Endothelial cell of umbilical vein (primary cell): ENCODE measurements at regions not wholly inside any gene's neighbourhood (a gene's known extent, or its start where the extent isn't known, plus 50 kb on each side); places are given as distances from the start of the nearest gene placed in this dataset.

ENCODE experiments used
- BruUV-seq: library from RNA; stranded (reverse); fragments of 400-500 nt; replicated peaks from 2 replicates; lab custom pipeline; 2021; lab: Mats Ljungman, UMichigan
- CTCF ChIA-PET: fragments of 300-600, 350-600 bp; sonication (Branson Sonifier 250); formaldehyde crosslinking; loops from one replicate; lab custom pipeline; 2021; ENCODE audit warnings: antibody characterized with exemption, inconsistent platforms; lab: Charles Lee
- POLR2A ChIA-PET: fragments of 300-600, 350-600 bp; sonication (Branson Sonifier 250); formaldehyde crosslinking; loops from one replicate; lab custom pipeline; 2021; ENCODE audit warnings: antibody characterized with exemption, inconsistent platforms; lab: Charles Lee
- DNase-seq: peaks from one replicate; pipeline ENCODE4 v3.0.0-alpha.2; 2011; ENCODE audit warnings: low read depth, low spot score
- FAIRE-seq: peaks from 2 replicates; lab custom pipeline; 2011; peaks lifted over from hg19 to GRCh38; lab: Jason Lieb, UNC
- H2AFZ ChIP-seq: 2 replicates; pipeline ENCODE4 v1.6.0; 2012; ENCODE audit warnings: low read depth, low read length, control low read depth, inconsistent platforms
- H3K27ac ChIP-seq: 2 replicates; pipeline ENCODE4 v1.5.1; 2011; ENCODE audit warnings: low read depth, mild to moderate bottlenecking, control low read depth, low read length, moderate library complexity; ENCODE audit not compliant: insufficient read depth
- H3K27me3 ChIP-seq, 2 experiments: 2 replicates each; pipeline versions ENCODE4 v1.6.0 to v1.6.1; 2011; ENCODE audit warnings: low read length in 2 of 2, mixed read lengths in 1 of 2; ENCODE audit not compliant: control insufficient read depth in 2 of 2, insufficient read depth in 2 of 2
- H3K36me3 ChIP-seq, 2 experiments: 2 replicates in 1 of 2; 3 replicates in 1 of 2; pipeline ENCODE4 v1.5.1; 2011; ENCODE audit warnings: low read length in 2 of 2, mild to moderate bottlenecking in 1 of 2, moderate library complexity in 1 of 2; ENCODE audit not compliant: control insufficient read depth in 2 of 2, insufficient read depth in 2 of 2; ENCODE audit errors: extremely low read depth in 1 of 2
- H3K4me1 ChIP-seq: 3 replicates; pipeline ENCODE4 v1.5.1; 2011; ENCODE audit warnings: mild to moderate bottlenecking, low read length; ENCODE audit not compliant: control insufficient read depth, insufficient read depth; ENCODE audit errors: extremely low read depth
- H3K4me2 ChIP-seq: 2 replicates; pipeline ENCODE4 v1.6.1; 2011; ENCODE audit warnings: low read length, control low read depth, mixed read lengths; ENCODE audit not compliant: insufficient read depth
- H3K4me3 ChIP-seq, 3 experiments: fragments of 200-600 bp in 1 of 3; sonication (generic), shearing (Covaris generic) in 1 of 3; replicated peaks in 1 of 3; 2 replicates each; pipeline ENCODE4 v1.5.1; 2011 to 2016; ENCODE audit warnings: control low read depth in 3 of 3, low read length in 3 of 3, mild to moderate bottlenecking in 2 of 3, inconsistent platforms in 1 of 3, low read depth in 1 of 3, moderate library complexity in 1 of 3; ENCODE audit not compliant: insufficient read depth in 1 of 3
- H3K79me2 ChIP-seq: 2 replicates; pipeline ENCODE4 v1.6.0; 2012; ENCODE audit warnings: low read length, inconsistent platforms; ENCODE audit not compliant: control insufficient read depth, insufficient read depth
- H3K9ac ChIP-seq: replicated peaks from 2 replicates; pipeline ENCODE3; 2011; ENCODE audit warnings: low read length, control low read depth; ENCODE audit not compliant: insufficient read depth; ENCODE audit errors: extremely low read depth
- H3K9me1 ChIP-seq: replicated peaks from 3 replicates; pipeline ENCODE4 v1.6.0; 2011; ENCODE audit warnings: mild to moderate bottlenecking, low read length; ENCODE audit not compliant: control insufficient read depth, insufficient read depth; ENCODE audit errors: extremely low read depth
- H3K9me3 ChIP-seq: replicated peaks from 2 replicates; pipeline ENCODE4 v1.5.1; 2012; ENCODE audit warnings: low read length, inconsistent platforms; ENCODE audit not compliant: control insufficient read depth, insufficient read depth
- H4K20me1 ChIP-seq: replicated peaks from 2 replicates; pipeline ENCODE3; 2011; ENCODE audit warnings: mild to moderate bottlenecking, low read length; ENCODE audit not compliant: control insufficient read depth, insufficient read depth; ENCODE audit errors: extremely low read depth
- CTCF ChIP-seq, 2 donors: IDR thresholded peaks; 1 replicate in 1 of 2; 2 replicates in 1 of 2; pipeline ENCODE4 v1.5.1; 2011; ENCODE audit warnings: low read length in 2 of 2, mild to moderate bottlenecking in 2 of 2, moderate library complexity in 2 of 2, control low read depth in 1 of 2, inconsistent platforms in 1 of 2, low read depth in 1 of 2; ENCODE audit not compliant: insufficient read depth in 1 of 2; ENCODE audit errors: extremely low read depth in 1 of 2
- EZH2 ChIP-seq: IDR thresholded peaks from 2 replicates; pipeline ENCODE4 v1.6.1; 2012; ENCODE audit warnings: borderline replicate concordance, low read depth, mild to moderate bottlenecking, moderate library complexity, low read length, inconsistent platforms; ENCODE audit not compliant: severe bottlenecking
- FOS ChIP-seq: IDR thresholded peaks from 2 replicates; pipeline ENCODE4 v1.6.1; 2011; ENCODE audit warnings: mild to moderate bottlenecking, low read length, moderate library complexity, borderline replicate concordance; ENCODE audit not compliant: insufficient read depth
- GATA2 ChIP-seq: IDR thresholded peaks from 2 replicates; pipeline ENCODE4 v1.7.0; 2011; ENCODE audit warnings: low read depth, mild to moderate bottlenecking, moderate library complexity, mixed read lengths, low read length; ENCODE audit not compliant: insufficient read length, insufficient read depth
- JUN ChIP-seq: IDR thresholded peaks from 2 replicates; pipeline ENCODE4 v1.6.1; 2011; ENCODE audit warnings: borderline replicate concordance, low read depth; ENCODE audit not compliant: insufficient read length, insufficient read depth
- MAX ChIP-seq: IDR thresholded peaks from 2 replicates; pipeline ENCODE4 v1.6.1; 2011; ENCODE audit not compliant: insufficient read depth, insufficient read length
- MYC ChIP-seq: IDR thresholded peaks from one replicate; pipeline ENCODE4 v1.6.1; 2011; ENCODE audit warnings: mild to moderate bottlenecking, low read depth, low read length
- POLR2A ChIP-seq: IDR thresholded peaks from 2 replicates; pipeline ENCODE4 v1.6.1; 2012; ENCODE audit warnings: low read depth, mild to moderate bottlenecking, control low read depth, low read length
- POLR2AphosphoS5 ChIP-seq: IDR thresholded peaks from 2 replicates; pipeline ENCODE4 v1.6.1; 2012; ENCODE audit warnings: low read depth, mild to moderate bottlenecking, control low read depth, low read length, moderate library complexity; ENCODE audit not compliant: insufficient read depth
- dilution Hi-C: fragments of 300-500 bp; cut with MboI; formaldehyde crosslinking; loops from one replicate; pipeline ENCODE4 v1.15.0; 2019; ENCODE audit warnings: low sequenced_read_pairs; ENCODE audit not compliant: extremely low pct_ligation_motif_present
- intact Hi-C: fragments of 100-400 bp; cut with micrococcal nuclease; formaldehyde crosslinking; loops from one replicate; pipeline ENCODE4 v1.10.0; 2022

GRCh38 chr2:180759631-180760030 lies 220.8 kb upstream of the UBE2E3 start:
- ChIA-PET CTCF (no interaction called here), POLR2A (no interaction called here)
- no peak overlapping the region for H3K4me3 ChIP-seq
- H3K9ac ChIP-seq = no peak overlapping the region
- H4K20me1 ChIP-seq = no peaks in the 10 kb centered on the region
- H3K27me3 ChIP-seq = no peaks in the 10 kb centered on the region
- no peak for DNase-seq
- intact Hi-C loops = no loop called here
- no peak for FAIRE-seq
- H3K36me3 ChIP-seq = no peaks in the 10 kb centered on the region
- H3K27ac ChIP-seq = no peak overlapping the region
- no TSS peak for BruUV-seq
- H3K9me1 ChIP-seq = no peaks in the 10 kb centered on the region
- no peaks in the 10 kb centered on the region for H3K79me2 ChIP-seq
- no peaks in the 10 kb centered on the region for H3K9me3 ChIP-seq
- no peak for TF ChIP-seq CTCF (IDR thresholded peaks at IDR 0.05; ENCODE audit: extremely low read depth in 1 of 2, insufficient read depth in 1 of 2, low read depth in 1 of 2, low read length in 2 of 2)
- TF ChIP-seq JUN = no peak
- no peak for TF ChIP-seq POLR2A
- no peak for TF ChIP-seq MYC
- no peak for TF ChIP-seq POLR2AphosphoS5
- TF ChIP-seq MAX = no peak
- no peak for TF ChIP-seq FOS
- TF ChIP-seq EZH2 = no peak
- no peak for TF ChIP-seq GATA2
- H3K4me1 ChIP-seq = peaks cover 7% of the 10 kb centered on the region
- no peak overlapping the region for H2AFZ ChIP-seq
- dilution Hi-C loops = no loop called here
- no peak overlapping the region for H3K4me2 ChIP-seq
